ENCODE measurements at regions not wholly inside any gene's neighbourhood (a gene's known extent, or its start where the extent isn't known, plus 50 kb on each side); places are given as distances from the start of the nearest gene placed in this dataset.

GRCh38 chr12:105622846-105623736 lies 292.6 kb downstream of the C12orf75 start:
- Histone ChIP-seq H3K27me3 (ENCODE audit: control insufficient read depth, insufficient read depth, low read length, poor library complexity, severe bottlenecking) (no peaks in the 10 kb centered on the region), H3K4me1 (ENCODE audit: control insufficient read depth, insufficient read depth, low read length) (no peaks in the 10 kb centered on the region), H3K9me3 (ENCODE audit: control insufficient read depth, low read length) (peaks cover 32% of the 10 kb centered on the region), H3K9ac (ENCODE audit: extremely low read depth, low read length, poor library complexity, severe bottlenecking) (no peak overlapping the region), H3K4me3 (ENCODE audit: low read length) (no peak overlapping the region), H3K27ac (ENCODE audit: low read depth, low read length) (peak overlapping the region; percentile 52), H3K36me3 (ENCODE audit: control insufficient read depth, insufficient read depth, low read length) (no peaks in the 10 kb centered on the region)
- Mint-ChIP-seq H3K4me1 (peaks cover 5% of the 10 kb centered on the region), H3K4me3 (no peak overlapping the region), H3K9me3 (peaks cover 18% of the 10 kb centered on the region), H3K27ac (no peak overlapping the region), H3K27me3 (ENCODE audit: insufficient read depth) (no peaks in the 10 kb centered on the region), H3K36me3 (ENCODE audit: low read depth) (peaks cover 1% of the 10 kb centered on the region)
- TF ChIP-seq CTCF (conservative IDR thresholded peaks at IDR 0.05): no peak
- DNase-seq: no peak
- WGBS, 2 experiments (ENCODE audit: insufficient coverage in 1 of 2, insufficient read length in 1 of 2): 90 to 100% methylated on average over 2 to 9 of the region's 9 CpGs

- Mint-ChIP-seq H3K4me1 (peaks cover 7% of the 10 kb centered on the region), H3K4me3 (no peak overlapping the region), H3K36me3 (ENCODE audit: low read depth) (peaks cover 3% of the 10 kb centered on the region), H3K27me3 (ENCODE audit: insufficient read depth) (no peaks in the 10 kb centered on the region), H3K27ac (no peak overlapping the region), H3K9me3 (peaks cover 21% of the 10 kb centered on the region)
- Histone ChIP-seq H3K36me3 (ENCODE audit: control insufficient read depth, insufficient read depth, low read length) (no peaks in the 10 kb centered on the region), H3K27ac (ENCODE audit: low read depth, low read length) (no peak overlapping the region), H3K9me3 (ENCODE audit: control insufficient read depth, low read length) (peaks cover 32% of the 10 kb centered on the region), H3K27me3 (ENCODE audit: control insufficient read depth, insufficient read depth, low read length, poor library complexity, severe bottlenecking) (no peaks in the 10 kb centered on the region), H3K4me3 (ENCODE audit: low read length) (peak overlapping the region; percentile 16), H3K9ac (ENCODE audit: extremely low read depth, low read length, poor library complexity, severe bottlenecking) (no peak overlapping the region), H3K4me1 (ENCODE audit: control insufficient read depth, insufficient read depth, low read length) (no peaks in the 10 kb centered on the region)
- whole genome bisulfite sequencing, 2 experiments (ENCODE audit: insufficient coverage in 1 of 2, insufficient read length in 1 of 2): 82 to 92% methylated on average over 2 to 3 of the region's 3 CpGs
- DNase-seq: no peak
- no peak for TF ChIP-seq CTCF (conservative IDR thresholded peaks at IDR 0.05)
These were observed 296.2 kb downstream of the C12orf75 start for GRCh38 chr12:105626653-105627052.

GRCh38 chr12:105637470-105637869 lies 307.0 kb downstream of the C12orf75 start:
- TF ChIP-seq CTCF (conservative IDR thresholded peaks at IDR 0.05): no peak
- no peaks in the 10 kb centered on the region for H3K27me3 Mint-ChIP-seq (ENCODE audit: insufficient read depth)
- Histone ChIP-seq H3K9ac (ENCODE audit: extremely low read depth, low read length, poor library complexity, severe bottlenecking) (no peak overlapping the region), H3K4me3 (ENCODE audit: low read length) (no peak overlapping the region), H3K9me3 (ENCODE audit: control insufficient read depth, low read length) (peaks cover 27% of the 10 kb centered on the region), H3K27me3 (ENCODE audit: control insufficient read depth, insufficient read depth, low read length, poor library complexity, severe bottlenecking) (no peaks in the 10 kb centered on the region), H3K36me3 (ENCODE audit: control insufficient read depth, insufficient read depth, low read length) (no peaks in the 10 kb centered on the region), H3K4me1 (ENCODE audit: control insufficient read depth, insufficient read depth, low read length) (no peaks in the 10 kb centered on the region), H3K27ac (ENCODE audit: low read depth, low read length) (no peak overlapping the region)
- no peaks in the 10 kb centered on the region for H3K4me1 Mint-ChIP-seq
- 89% methylated on average over 2 of the region's 2 CpGs; no CpG with 5 or more reads in 1 of the 2 experiments for WGBS, 2 experiments (ENCODE audit: insufficient coverage in 1 of 2, insufficient read length in 1 of 2)
- no peak overlapping the region for H3K4me3 Mint-ChIP-seq
- H3K27ac Mint-ChIP-seq: no peak overlapping the region
- DNase-seq: no peak
- H3K9me3 Mint-ChIP-seq: peaks cover 29% of the 10 kb centered on the region
- peaks cover 4% of the 10 kb centered on the region for H3K36me3 Mint-ChIP-seq (ENCODE audit: low read depth)

Measured in endodermal cell (in vitro differentiated cells).